ENCODE measurements at regions not wholly inside any gene's neighbourhood (a gene's known extent, or its start where the extent isn't known, plus 50 kb on each side); places are given as distances from the start of the nearest gene placed in this dataset.

- no peak for ATAC-seq
- TF ChIP-seq ISL1 (CRISPR knock-in tag; IDR thresholded peaks at IDR 0.05): peak; percentile 31; the same call in 1 of the 2 replicates
- TF ChIP-seq ZC3H10 (CRISPR knock-in tag; IDR thresholded peaks at IDR 0.05): no peak
- no peak for TF ChIP-seq POU6F1 (CRISPR knock-in tag; IDR thresholded peaks at IDR 0.05; ENCODE audit: borderline replicate concordance, low read depth)
- TF ChIP-seq ARNTL (CRISPR knock-in tag; IDR thresholded peaks at IDR 0.05; ENCODE audit: borderline replicate concordance, low read depth): no peak
- TF ChIP-seq ZNF565 (CRISPR knock-in tag; conservative IDR thresholded peaks at IDR 0.05; ENCODE audit: low read depth): no peak
- no peak for TF ChIP-seq GLIS3 (CRISPR knock-in tag; IDR thresholded peaks at IDR 0.05)
- no peak for TF ChIP-seq RARB (CRISPR knock-in tag; IDR thresholded peaks at IDR 0.05)
- TF ChIP-seq TCF4 (CRISPR knock-in tag; IDR thresholded peaks at IDR 0.05; ENCODE audit: borderline replicate concordance): no peak
- no peak for TF ChIP-seq OSR1 (CRISPR knock-in tag; IDR thresholded peaks at IDR 0.05)
These were observed 651.5 kb upstream of the RIOK2 start for GRCh38 chr5:97834561-97834960.

- no peak for ATAC-seq
- no peak for TF ChIP-seq BACH2 (CRISPR knock-in tag; IDR thresholded peaks at IDR 0.05; ENCODE audit: borderline replicate concordance)
- TF ChIP-seq POU6F1 (CRISPR knock-in tag; IDR thresholded peaks at IDR 0.05; ENCODE audit: borderline replicate concordance, low read depth): no peak
- TF ChIP-seq ESRRG (CRISPR knock-in tag; IDR thresholded peaks at IDR 0.05): no peak
- no peak for TF ChIP-seq SNAI2 (CRISPR knock-in tag; IDR thresholded peaks at IDR 0.05)
- TF ChIP-seq ZFP30 (CRISPR knock-in tag; IDR thresholded peaks at IDR 0.05): no peak
- no peak for TF ChIP-seq ZFP3 (CRISPR knock-in tag; IDR thresholded peaks at IDR 0.05)
- TF ChIP-seq GLIS3 (CRISPR knock-in tag; IDR thresholded peaks at IDR 0.05): no peak
- TF ChIP-seq ZNF8 (CRISPR knock-in tag; IDR thresholded peaks at IDR 0.05): no peak
- TF ChIP-seq PATZ1 (CRISPR knock-in tag; IDR thresholded peaks at IDR 0.05; ENCODE audit: borderline replicate concordance): no peak
- TF ChIP-seq RARB (CRISPR knock-in tag; IDR thresholded peaks at IDR 0.05): no peak
- no peak for TF ChIP-seq ZNF565 (CRISPR knock-in tag; conservative IDR thresholded peaks at IDR 0.05; ENCODE audit: low read depth)
- no peak for TF ChIP-seq ZC3H10 (CRISPR knock-in tag; IDR thresholded peaks at IDR 0.05)
- no peak for TF ChIP-seq CSDC2 (CRISPR knock-in tag; IDR thresholded peaks at IDR 0.05)
These were observed 652.1 kb upstream of the RIOK2 start for GRCh38 chr5:97835112-97835511.

GRCh38 chr5:97836816-97837215, 653.8 kb upstream of the RIOK2 start:
- no peak for ATAC-seq

More at GRCh38 chr5:97836816-97837215, 653.8 kb upstream of the RIOK2 start:
- TF ChIP-seq ZC3H10 (CRISPR knock-in tag; IDR thresholded peaks at IDR 0.05): no peak
- no peak for TF ChIP-seq SNAI2 (CRISPR knock-in tag; IDR thresholded peaks at IDR 0.05)
- TF ChIP-seq ZNF8 (CRISPR knock-in tag; IDR thresholded peaks at IDR 0.05): no peak
- TF ChIP-seq CSRNP3 (CRISPR knock-in tag; IDR thresholded peaks at IDR 0.05): no peak
- no peak for TF ChIP-seq BACH2 (CRISPR knock-in tag; IDR thresholded peaks at IDR 0.05; ENCODE audit: borderline replicate concordance)
- TF ChIP-seq GLIS3 (CRISPR knock-in tag; IDR thresholded peaks at IDR 0.05): no peak
- TF ChIP-seq OSR1 (CRISPR knock-in tag; IDR thresholded peaks at IDR 0.05): no peak
- no peak for TF ChIP-seq TSHZ2 (CRISPR knock-in tag; IDR thresholded peaks at IDR 0.05)
- TF ChIP-seq PATZ1 (CRISPR knock-in tag; IDR thresholded peaks at IDR 0.05; ENCODE audit: borderline replicate concordance): no peak
- TF ChIP-seq ZNF70 (CRISPR knock-in tag; IDR thresholded peaks at IDR 0.05): no peak
- TF ChIP-seq TOX (CRISPR knock-in tag; IDR thresholded peaks at IDR 0.05; ENCODE audit: borderline replicate concordance): no peak
- no peak for TF ChIP-seq POU6F1 (CRISPR knock-in tag; IDR thresholded peaks at IDR 0.05; ENCODE audit: borderline replicate concordance, low read depth)
- TF ChIP-seq ZNF565 (CRISPR knock-in tag; conservative IDR thresholded peaks at IDR 0.05; ENCODE audit: low read depth): no peak
- no peak for TF ChIP-seq PPARA (CRISPR knock-in tag; IDR thresholded peaks at IDR 0.05; ENCODE audit: borderline replicate concordance)
- TF ChIP-seq ESRRG (CRISPR knock-in tag; IDR thresholded peaks at IDR 0.05): no peak
- TF ChIP-seq ZFP30 (CRISPR knock-in tag; IDR thresholded peaks at IDR 0.05): no peak
